Activated naive CD8-positive, alpha-beta T cell treated with anti-CD3 and anti-CD28 coated beads, Interleukin-2, amount 10 ng/mL, durations not matched to agents 7 days and 5 days (primary cell): ENCODE measurements at regions not wholly inside any gene's neighbourhood (a gene's known extent, or its start where the extent isn't known, plus 50 kb on each side); places are given as distances from the start of the nearest gene placed in this dataset.

Experiments used
- ATAC-seq: fragments of 150-1000 bp; cut with Tn5 transposase; one replicate; pipeline ENCODE4 v1.10.0; 2021; ENCODE audit warnings: low read depth, moderate library complexity
- POLR2A ChIA-PET: fragments of 350-600 bp; sonication (Branson Sonifier 250); formaldehyde crosslinking; loops from one replicate; lab custom pipeline; 2021; ENCODE audit warnings: antibody characterized with exemption; lab: Charles Lee
- DNase-seq: peaks from one replicate; pipeline ENCODE4 v3.0.0; 2021
- H3K27ac Mint-ChIP-seq: one replicate; pipeline ENCODE4 v1.8.0; 2022; ENCODE audit warnings: mild to moderate bottlenecking, mixed read lengths
- H3K27me3 Mint-ChIP-seq: one replicate; pipeline ENCODE4 v1.8.0; 2022; ENCODE audit warnings: mild to moderate bottlenecking, moderate library complexity, mixed read lengths
- H3K36me3 Mint-ChIP-seq: one replicate; pipeline ENCODE4 v1.8.0; 2021; ENCODE audit warnings: mild to moderate bottlenecking, mixed read lengths
- H3K4me1 Mint-ChIP-seq: one replicate; pipeline ENCODE4 v1.8.0; 2021; ENCODE audit warnings: mixed read lengths
- H3K4me3 Mint-ChIP-seq: one replicate; pipeline ENCODE4 v1.8.0; 2022; ENCODE audit warnings: mild to moderate bottlenecking, moderate library complexity, mixed read lengths
- H3K9me3 Mint-ChIP-seq: one replicate; pipeline ENCODE4 v1.8.0; 2021; ENCODE audit warnings: mixed read lengths

- H3K4me3 Mint-ChIP-seq = no peak overlapping the region
- H3K4me1 Mint-ChIP-seq = no peaks in the 10 kb centered on the region
- ATAC-seq = no peak
- DNase-seq = no peak
- POLR2A ChIA-PET = no interaction called here
- no peaks in the 10 kb centered on the region for H3K27me3 Mint-ChIP-seq
- H3K9me3 Mint-ChIP-seq = peaks cover 2% of the 10 kb centered on the region
- no peaks in the 10 kb centered on the region for H3K36me3 Mint-ChIP-seq
- no peak overlapping the region for H3K27ac Mint-ChIP-seq
These were observed 284.2 kb upstream of the DACH1 start for GRCh38 chr13:72151241-72151640.

- no peaks in the 10 kb centered on the region for H3K36me3 Mint-ChIP-seq
- no peak overlapping the region for H3K4me3 Mint-ChIP-seq
These were observed 283.5 kb upstream of the DACH1 start for GRCh38 chr13:72150502-72150901.

GRCh38 chr13:72149701-72150100 is 282.7 kb upstream of the DACH1 start:
- DNase-seq (no peak), ATAC-seq (no peak)
- Mint-ChIP-seq H3K36me3 (no peaks in the 10 kb centered on the region), H3K4me1 (no peaks in the 10 kb centered on the region), H3K9me3 (peaks cover 2% of the 10 kb centered on the region), H3K27ac (no peak overlapping the region), H3K27me3 (no peaks in the 10 kb centered on the region), H3K4me3 (no peak overlapping the region)
- POLR2A ChIA-PET = no interaction called here

More at GRCh38 chr13:72150502-72150901, 283.5 kb upstream of the DACH1 start:
- DNase-seq = no peak
- POLR2A ChIA-PET = no interaction called here
- H3K9me3 Mint-ChIP-seq = peaks cover 2% of the 10 kb centered on the region
- no peak overlapping the region for H3K27ac Mint-ChIP-seq
- no peaks in the 10 kb centered on the region for H3K4me1 Mint-ChIP-seq
- H3K27me3 Mint-ChIP-seq = no peaks in the 10 kb centered on the region
- no peak for ATAC-seq

GRCh38 chr13:72146816-72147215 is 279.8 kb upstream of the DACH1 start:
- H3K4me1 Mint-ChIP-seq = no peaks in the 10 kb centered on the region
- H3K36me3 Mint-ChIP-seq = no peaks in the 10 kb centered on the region
- no peak overlapping the region for H3K4me3 Mint-ChIP-seq
- POLR2A ChIA-PET = no interaction called here
- no peaks in the 10 kb centered on the region for H3K27me3 Mint-ChIP-seq
- no peak overlapping the region for H3K27ac Mint-ChIP-seq
- ATAC-seq (no peak), DNase-seq (no peak)
- H3K9me3 Mint-ChIP-seq = peaks cover 2% of the 10 kb centered on the region

- H3K4me1 Mint-ChIP-seq = no peaks in the 10 kb centered on the region
- ATAC-seq (no peak), DNase-seq (no peak)
- H3K4me3 Mint-ChIP-seq = no peak overlapping the region
- H3K27me3 Mint-ChIP-seq = no peaks in the 10 kb centered on the region
- peaks cover under 1% of the 10 kb centered on the region for H3K9me3 Mint-ChIP-seq
- H3K27ac Mint-ChIP-seq = no peak overlapping the region
- POLR2A ChIA-PET = no interaction called here
- no peaks in the 10 kb centered on the region for H3K36me3 Mint-ChIP-seq
These were observed 278.4 kb upstream of the DACH1 start for GRCh38 chr13:72145383-72145782.

GRCh38 chr13:72144636-72145035 is 277.6 kb upstream of the DACH1 start:
- Mint-ChIP-seq H3K9me3 (no peaks in the 10 kb centered on the region), H3K27me3 (no peaks in the 10 kb centered on the region), H3K27ac (no peak overlapping the region), H3K4me3 (no peak overlapping the region), H3K4me1 (no peaks in the 10 kb centered on the region), H3K36me3 (no peaks in the 10 kb centered on the region)
- POLR2A ChIA-PET = no interaction called here
- no peak for ATAC-seq
- DNase-seq = no peak

GRCh38 chr13:72141855-72142519 is 275.0 kb upstream of the DACH1 start:
- Mint-ChIP-seq H3K4me1 (no peaks in the 10 kb centered on the region), H3K27ac (no peak overlapping the region), H3K36me3 (no peaks in the 10 kb centered on the region), H3K27me3 (no peaks in the 10 kb centered on the region), H3K4me3 (no peak overlapping the region), H3K9me3 (no peaks in the 10 kb centered on the region)
- DNase-seq (no peak), ATAC-seq (no peak)
- POLR2A ChIA-PET = no interaction called here

- Mint-ChIP-seq H3K9me3 (no peaks in the 10 kb centered on the region), H3K27me3 (no peaks in the 10 kb centered on the region), H3K27ac (no peak overlapping the region), H3K36me3 (no peaks in the 10 kb centered on the region), H3K4me1 (no peaks in the 10 kb centered on the region), H3K4me3 (no peak overlapping the region)
- no peak for ATAC-seq
- no peak for DNase-seq
- POLR2A ChIA-PET = no interaction called here
These were observed 272.2 kb upstream of the DACH1 start for GRCh38 chr13:72139192-72139591.

GRCh38 chr13:72132075-72132474 is 265.1 kb upstream of the DACH1 start:
- ATAC-seq (no peak), DNase-seq (no peak)
- Mint-ChIP-seq H3K4me1 (no peaks in the 10 kb centered on the region), H3K36me3 (no peaks in the 10 kb centered on the region), H3K4me3 (no peak overlapping the region), H3K9me3 (no peaks in the 10 kb centered on the region), H3K27me3 (no peaks in the 10 kb centered on the region), H3K27ac (no peak overlapping the region)
- POLR2A ChIA-PET = no interaction called here

- DNase-seq (no peak), ATAC-seq (no peak)
- no peak overlapping the region for H3K27ac Mint-ChIP-seq
- no peaks in the 10 kb centered on the region for H3K4me1 Mint-ChIP-seq
- H3K27me3 Mint-ChIP-seq = no peaks in the 10 kb centered on the region
- H3K9me3 Mint-ChIP-seq = no peaks in the 10 kb centered on the region
- POLR2A ChIA-PET = no interaction called here
- H3K36me3 Mint-ChIP-seq = no peaks in the 10 kb centered on the region
- H3K4me3 Mint-ChIP-seq = no peak overlapping the region
These were observed 262.1 kb upstream of the DACH1 start for GRCh38 chr13:72129117-72129516.

- Mint-ChIP-seq H3K27ac (no peak overlapping the region), H3K4me1 (no peaks in the 10 kb centered on the region), H3K9me3 (no peaks in the 10 kb centered on the region), H3K36me3 (no peaks in the 10 kb centered on the region), H3K4me3 (no peak overlapping the region), H3K27me3 (no peaks in the 10 kb centered on the region)
- ATAC-seq = no peak
- no peak for DNase-seq
- POLR2A ChIA-PET = no interaction called here
These were observed 260.0 kb upstream of the DACH1 start for GRCh38 chr13:72127031-72127430.

GRCh38 chr13:72126424-72126823 is 259.4 kb upstream of the DACH1 start:
- H3K27ac Mint-ChIP-seq = no peak overlapping the region
- no peak overlapping the region for H3K4me3 Mint-ChIP-seq
- H3K9me3 Mint-ChIP-seq = no peaks in the 10 kb centered on the region
- ATAC-seq = no peak
- no peaks in the 10 kb centered on the region for H3K27me3 Mint-ChIP-seq
- POLR2A ChIA-PET = no interaction called here
- no peaks in the 10 kb centered on the region for H3K4me1 Mint-ChIP-seq
- no peak for DNase-seq
- H3K36me3 Mint-ChIP-seq = no peaks in the 10 kb centered on the region

GRCh38 chr13:72125561-72125960 is 258.6 kb upstream of the DACH1 start:
- H3K4me1 Mint-ChIP-seq = no peaks in the 10 kb centered on the region

GRCh38 chr13:72122661-72123255 is 255.8 kb upstream of the DACH1 start:
- DNase-seq (no peak), ATAC-seq (no peak)
- no peak overlapping the region for H3K27ac Mint-ChIP-seq
- POLR2A ChIA-PET = no interaction called here
- H3K27me3 Mint-ChIP-seq = no peaks in the 10 kb centered on the region
- H3K9me3 Mint-ChIP-seq = no peaks in the 10 kb centered on the region
- H3K4me3 Mint-ChIP-seq = no peak overlapping the region
- H3K4me1 Mint-ChIP-seq = no peaks in the 10 kb centered on the region
- H3K36me3 Mint-ChIP-seq = no peaks in the 10 kb centered on the region

More at GRCh38 chr13:72125561-72125960, 258.6 kb upstream of the DACH1 start:
- DNase-seq (no peak), ATAC-seq (no peak)
- Mint-ChIP-seq H3K27me3 (no peaks in the 10 kb centered on the region), H3K36me3 (no peaks in the 10 kb centered on the region), H3K9me3 (no peaks in the 10 kb centered on the region), H3K4me3 (no peak overlapping the region), H3K27ac (no peak overlapping the region)
- POLR2A ChIA-PET = no interaction called here
